ENCODE measurements at regions not wholly inside any gene's neighbourhood (a gene's known extent, or its start where the extent isn't known, plus 50 kb on each side); places are given as distances from the start of the nearest gene placed in this dataset.

- no peak for DNase-seq
These were observed 258.7 kb downstream of the SEC14L1 start for GRCh38 chr17:77399319-77399957.

- no peak for DNase-seq
These were observed 259.7 kb downstream of the SEC14L1 start for GRCh38 chr17:77400445-77400870.

GRCh38 chr17:77402159-77402731, 261.5 kb downstream of the SEC14L1 start:
- no peak for DNase-seq

- no peak for DNase-seq
These were observed 263.1 kb downstream of the SEC14L1 start for GRCh38 chr17:77403854-77404253.

GRCh38 chr17:77404812-77405581, 264.2 kb downstream of the SEC14L1 start:
- DNase-seq: no peak

DNA sequence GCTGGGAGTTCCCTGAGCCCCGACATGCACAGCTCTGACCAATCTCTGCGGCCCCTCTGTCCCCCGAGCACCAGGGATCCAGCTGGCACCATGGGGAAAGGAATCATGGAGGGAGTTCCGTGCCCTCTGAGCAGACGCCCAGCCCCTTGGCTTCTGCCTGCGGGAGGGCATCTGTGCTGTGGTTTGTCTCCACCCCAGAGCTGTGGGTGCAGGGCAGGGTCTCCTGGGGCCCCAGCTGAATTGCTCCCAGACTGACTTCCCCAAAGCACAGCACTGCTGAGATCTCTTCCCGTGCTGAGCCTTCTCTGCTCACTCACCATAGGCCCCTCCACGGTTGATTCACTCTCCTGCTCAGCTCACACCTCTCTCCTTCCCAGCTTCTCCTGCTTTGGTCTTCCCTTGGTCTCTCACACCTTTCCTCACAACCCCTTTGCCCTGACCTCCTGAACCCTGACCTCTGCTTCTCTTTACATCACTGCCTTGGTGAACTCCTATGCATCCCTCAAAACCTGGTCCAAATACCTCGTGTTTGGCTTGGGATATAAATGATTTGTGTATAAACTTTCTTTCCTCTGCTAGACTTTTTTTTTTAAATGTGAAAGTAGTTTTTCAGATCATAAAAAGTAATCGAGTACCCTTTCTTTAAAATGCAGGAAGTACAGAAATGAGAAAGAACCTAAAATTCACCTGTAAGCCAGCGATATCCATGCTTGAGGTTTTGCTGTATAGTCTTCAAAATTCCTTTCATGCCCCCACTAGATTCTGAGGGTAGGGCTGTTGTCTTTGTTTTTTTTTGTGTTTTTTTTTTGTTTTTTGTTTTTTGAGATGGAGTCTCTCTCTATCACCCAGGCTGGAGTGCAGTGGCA, 265.3 kb downstream of the SEC14L1 start:
- DNase-seq: no peak

DNA sequence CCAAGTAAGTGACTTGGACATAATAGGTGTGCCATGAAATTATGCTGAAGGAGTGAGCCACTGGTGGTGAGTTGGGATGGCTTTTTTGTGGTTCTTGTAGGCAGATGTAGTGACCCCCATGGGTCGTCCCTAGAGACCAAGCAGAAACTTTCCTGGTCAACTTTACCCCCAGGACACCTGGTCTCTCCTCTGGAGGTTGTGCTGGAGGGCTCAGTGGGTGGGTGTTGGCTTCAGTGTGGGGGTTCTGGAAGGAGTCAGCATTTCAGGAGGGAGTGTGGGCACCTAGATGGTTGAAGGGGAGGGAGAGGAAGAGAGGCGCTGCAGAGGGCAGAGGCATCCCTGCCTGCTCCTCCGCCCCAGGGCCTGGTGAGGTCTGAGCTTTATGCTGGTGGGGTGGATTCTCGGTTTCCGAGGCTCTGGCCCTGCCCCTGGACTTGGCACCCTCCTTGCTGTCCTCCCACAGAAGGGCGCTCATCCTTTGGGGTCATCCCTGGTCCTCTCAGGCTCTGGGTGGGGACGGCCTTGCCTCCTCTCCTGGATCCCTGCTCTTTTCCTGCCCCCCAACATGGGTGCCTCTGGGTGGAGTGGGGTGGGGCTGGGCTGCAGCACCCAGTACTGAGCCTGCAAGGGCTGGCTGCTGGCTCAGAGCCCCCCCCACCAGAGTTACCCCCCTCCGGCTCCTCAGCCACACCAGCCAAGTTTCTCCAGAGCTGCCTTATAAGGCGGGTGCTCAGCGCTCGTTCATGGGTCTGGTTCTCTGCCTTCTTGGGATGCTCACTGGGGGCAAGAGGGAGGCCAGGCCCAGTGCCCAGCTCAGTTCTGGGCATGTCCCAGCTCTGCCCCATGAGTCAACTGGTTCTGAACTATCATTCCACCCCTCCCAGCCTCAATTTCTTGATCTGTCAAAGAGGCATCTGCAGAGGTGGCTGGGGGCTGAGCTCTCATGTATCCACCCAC, 266.8 kb downstream of the SEC14L1 start:
- DNase-seq: no peak

DNA sequence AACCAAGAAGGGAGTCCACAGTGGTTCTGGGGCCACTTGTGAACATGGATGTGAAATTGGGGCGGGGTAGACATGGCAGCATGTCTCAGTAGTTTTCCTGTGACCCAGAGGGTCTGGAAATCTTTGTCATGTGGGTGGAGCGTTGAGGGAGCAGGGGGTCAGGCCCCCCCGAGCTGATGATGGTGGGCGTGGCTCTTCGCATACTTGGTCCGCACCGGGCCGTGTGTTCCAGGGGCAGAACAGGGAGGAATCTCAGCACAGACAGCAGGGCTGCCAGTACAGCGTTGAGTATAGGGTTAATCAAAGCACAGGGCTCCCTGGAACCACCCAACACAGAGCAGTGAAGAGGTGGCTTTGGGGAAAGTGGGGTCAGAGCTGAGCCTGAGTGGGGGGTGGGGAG, 267.5 kb downstream of the SEC14L1 start:
- no peak for DNase-seq

GRCh38 chr17:77409282-77410161, 268.8 kb downstream of the SEC14L1 start:
- DNase-seq: no peak

- DNase-seq: no peak
These were observed 269.7 kb downstream of the SEC14L1 start for GRCh38 chr17:77410470-77410869.

DNA sequence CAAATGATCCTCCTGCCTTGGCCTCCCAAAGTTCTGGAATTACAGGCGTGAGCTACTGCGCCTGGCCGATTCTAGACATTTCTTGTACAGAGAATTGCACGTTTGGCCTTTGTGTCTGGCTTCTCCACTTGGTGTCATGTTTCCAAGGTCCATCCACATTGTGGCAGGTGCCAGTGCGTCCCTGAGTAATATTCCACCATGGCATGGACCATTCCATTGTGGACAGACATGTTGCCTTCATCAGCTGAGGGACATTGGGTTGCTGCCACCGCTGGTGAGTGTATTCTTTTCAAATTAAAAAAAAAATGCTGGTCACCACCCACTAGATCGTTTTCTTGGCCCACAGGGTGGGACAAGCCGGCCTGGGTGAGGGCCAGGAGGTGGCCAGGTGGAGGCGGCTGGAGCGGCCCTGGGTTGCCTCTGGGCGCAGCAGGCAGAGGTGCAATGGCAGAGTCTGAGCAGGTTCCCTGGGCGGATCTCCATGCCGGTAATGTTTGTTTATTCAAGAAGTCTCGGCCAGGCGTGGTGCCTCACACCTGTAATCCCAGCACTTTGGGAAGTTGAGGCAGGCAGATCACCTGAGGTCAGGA, 274.1 kb downstream of the SEC14L1 start:
- DNase-seq: no peak

DNA sequence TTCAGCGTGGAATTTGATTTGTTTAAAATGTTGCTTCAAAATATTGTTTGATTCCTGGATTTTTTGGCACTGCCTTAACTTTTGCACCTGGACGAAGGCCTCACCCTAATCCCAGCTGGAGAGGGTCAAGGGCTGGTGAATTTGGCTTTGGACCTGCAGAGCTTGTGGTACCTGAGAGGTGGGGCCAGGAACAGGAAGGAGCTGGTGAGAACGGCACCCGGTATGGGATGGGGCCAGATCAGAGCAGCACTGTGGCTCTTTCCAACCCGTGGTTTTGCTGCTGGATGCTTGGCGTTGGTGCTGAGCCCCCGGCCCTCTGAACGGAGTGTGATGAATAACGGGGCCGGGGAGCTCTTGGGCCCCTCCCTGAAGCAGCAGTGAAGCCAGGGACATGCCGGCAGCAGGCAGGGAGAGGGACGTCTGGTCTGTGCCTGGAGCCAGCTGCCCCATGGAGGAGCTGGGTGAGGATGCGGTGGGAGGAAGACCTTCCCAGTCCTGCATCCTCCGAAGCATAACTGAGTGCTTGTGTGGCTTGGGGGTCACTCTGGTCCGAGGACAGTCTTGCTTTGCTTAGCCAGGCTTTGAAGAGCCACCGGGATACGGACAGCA, 275.4 kb downstream of the SEC14L1 start:
- no peak for DNase-seq

- DNase-seq: no peak
These were observed 276.8 kb downstream of the SEC14L1 start for GRCh38 chr17:77417575-77417974.

DNA sequence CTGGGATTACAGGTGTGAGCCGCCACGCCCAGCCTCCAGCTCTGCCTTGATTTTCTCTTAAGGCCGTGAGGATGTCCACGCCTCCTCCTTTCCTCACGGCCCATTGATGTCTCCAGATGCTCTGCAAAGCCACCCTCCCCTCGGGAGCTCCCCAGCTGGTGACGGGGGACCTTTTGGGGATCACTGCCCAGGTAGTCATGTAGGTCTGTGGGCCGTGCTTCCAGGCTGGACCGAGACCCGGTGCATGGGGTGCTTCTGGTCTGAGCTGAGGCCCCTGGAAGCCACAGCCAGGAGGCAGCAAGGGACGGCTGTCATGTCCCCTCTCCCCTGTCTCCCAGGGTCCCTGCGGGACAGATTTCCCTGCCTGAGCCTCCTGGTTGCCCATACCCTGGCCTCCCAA, 277.8 kb downstream of the SEC14L1 start:
- no peak for DNase-seq

DNA sequence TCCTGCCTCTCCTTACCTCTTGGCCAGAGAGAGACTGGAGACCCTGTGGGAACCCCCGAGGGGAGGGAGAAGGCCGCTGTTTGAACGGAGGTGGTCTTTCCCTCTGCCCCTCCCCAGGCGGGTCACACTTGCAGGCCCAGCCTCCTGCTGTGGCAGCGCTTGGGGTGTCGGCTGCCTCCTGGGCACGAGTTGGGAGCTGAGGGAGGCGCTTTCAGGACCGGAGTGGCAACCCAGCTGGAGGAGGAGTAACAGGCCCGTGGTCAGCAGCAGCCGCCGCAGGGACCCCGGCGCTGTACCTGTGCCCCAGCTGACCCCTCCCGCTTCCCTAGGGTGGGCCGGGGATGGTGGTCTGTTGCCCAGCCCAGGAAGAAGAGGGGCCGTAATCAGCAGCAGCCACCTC, 278.3 kb downstream of the SEC14L1 start:
- no peak for DNase-seq

DNA sequence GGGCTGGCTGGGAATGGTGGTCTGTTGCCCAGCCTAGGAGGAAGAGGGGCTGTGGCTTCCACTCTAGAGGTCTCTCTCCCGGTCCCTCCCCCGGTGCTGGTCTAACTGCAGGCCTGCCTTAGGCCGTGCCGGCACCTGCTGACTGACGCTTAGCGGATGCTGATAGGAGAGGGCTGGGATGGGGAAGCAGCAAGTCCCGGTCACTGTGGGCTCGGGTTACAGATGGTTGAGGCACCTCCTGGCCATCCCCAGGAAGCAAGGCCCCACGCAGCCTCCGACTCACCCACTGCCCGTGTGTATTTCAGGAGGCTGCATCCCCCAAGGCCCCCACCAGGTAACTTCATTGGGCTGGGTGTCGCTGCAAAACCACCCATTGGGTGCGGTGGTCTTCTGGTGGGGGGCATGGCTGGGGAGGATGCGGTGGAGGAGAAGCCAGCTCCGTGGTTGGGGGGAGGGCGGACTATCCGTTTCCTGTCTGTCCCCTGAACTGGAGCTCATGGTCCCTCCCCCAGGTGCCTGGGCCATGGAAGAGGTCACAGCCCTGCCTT, 278.9 kb downstream of the SEC14L1 start:
- no peak for DNase-seq

DNA sequence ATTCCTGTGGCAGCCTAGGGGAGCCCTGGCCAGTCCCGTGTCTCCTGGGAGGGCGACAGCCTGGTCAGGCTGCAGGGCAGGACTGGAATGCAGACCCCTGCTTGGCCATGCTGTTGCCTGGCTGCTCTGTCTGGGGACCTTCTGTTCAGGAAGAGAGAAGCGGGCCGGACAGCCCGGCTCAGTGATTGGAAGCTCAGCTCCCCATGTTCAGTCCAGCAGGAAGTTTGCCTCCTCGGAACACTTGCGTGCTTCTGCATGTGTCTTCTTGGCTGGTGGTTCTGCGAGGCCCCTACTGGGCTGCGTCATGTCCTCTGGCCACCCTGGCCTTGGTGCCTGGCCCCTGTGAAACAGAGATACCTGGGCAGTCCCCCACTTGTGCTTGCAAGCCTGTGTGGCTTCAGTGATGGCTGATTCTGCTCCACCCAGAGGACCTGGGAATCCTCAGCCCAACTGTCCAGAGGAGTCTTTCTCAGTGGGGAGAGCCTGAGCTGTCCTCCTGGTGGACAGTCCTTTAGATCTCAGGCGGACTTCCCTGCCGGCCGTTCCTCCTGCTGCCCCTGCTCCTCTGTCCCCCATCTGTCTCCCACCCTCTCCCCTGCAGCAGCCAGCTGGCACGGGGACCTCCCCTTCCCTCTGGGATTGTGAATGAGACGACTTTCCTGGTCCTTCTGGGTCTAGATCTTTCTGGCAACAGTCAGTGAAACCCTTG, 279.5 kb downstream of the SEC14L1 start:
- no peak for DNase-seq

DNA sequence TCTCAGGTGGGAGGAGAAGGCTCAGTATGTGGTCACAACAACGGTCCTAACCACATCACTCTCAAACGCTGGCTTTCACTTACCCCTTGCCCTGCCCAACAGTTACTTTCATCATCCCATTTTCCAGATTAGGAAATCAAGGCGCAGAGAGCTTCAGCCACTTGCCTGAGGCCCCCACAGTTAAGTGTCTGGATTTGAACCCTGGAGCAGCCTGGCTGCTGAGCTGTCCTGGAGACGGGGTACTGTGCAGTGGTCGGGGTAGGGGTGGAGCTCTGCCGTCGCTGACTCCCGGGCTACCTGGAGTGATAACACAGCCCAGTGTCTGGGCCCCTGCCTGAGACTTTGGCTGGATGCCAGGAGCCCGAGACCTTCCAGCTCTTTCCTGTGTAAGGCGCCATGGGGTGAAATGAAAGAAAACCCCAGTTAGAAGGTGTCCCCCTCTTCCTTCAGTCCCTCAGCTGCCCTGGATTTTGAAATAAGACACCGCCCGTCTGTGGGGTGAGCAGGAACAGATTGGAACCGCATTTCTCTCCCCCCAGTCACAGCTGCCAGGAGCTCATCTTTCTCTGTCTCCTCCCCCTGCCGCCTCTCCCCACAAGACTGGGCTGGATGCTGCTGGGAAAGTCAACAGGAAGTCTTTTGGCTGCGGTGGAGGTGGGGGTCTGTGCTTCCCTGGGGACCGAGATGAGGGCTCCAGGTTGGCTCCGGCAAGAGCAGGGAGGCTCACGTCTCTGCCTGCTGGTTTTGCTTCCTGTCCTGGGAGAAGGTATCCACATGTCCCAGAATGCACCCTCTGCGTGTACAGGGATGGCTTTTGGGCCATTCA, 280.2 kb downstream of the SEC14L1 start:
- DNase-seq: no peak

All from NCI-H1048 (cell line).